GM21717 (cell line): ENCODE measurements at regions not wholly inside any gene's neighbourhood (a gene's known extent, or its start where the extent isn't known, plus 50 kb on each side); places are given as distances from the start of the nearest gene placed in this dataset.
"Not testable (repeated sequence)": the region's sequence is repeated elsewhere in the genome, so short reads cannot be mapped to it uniquely, and the experiment has no call there.

Experiments used
- ATAC-seq: cut with Tn5 transposase; IDR thresholded peaks from one replicate; pipeline ENCODE4 v1.9.1; 2021; ENCODE audit warnings: mild to moderate bottlenecking, moderate library complexity; ENCODE audit not compliant: unreplicated experiment

GRCh38 chr3:103937094-103937493 lies 1429.6 kb upstream of the ALCAM start:
- no peak for ATAC-seq

DNA sequence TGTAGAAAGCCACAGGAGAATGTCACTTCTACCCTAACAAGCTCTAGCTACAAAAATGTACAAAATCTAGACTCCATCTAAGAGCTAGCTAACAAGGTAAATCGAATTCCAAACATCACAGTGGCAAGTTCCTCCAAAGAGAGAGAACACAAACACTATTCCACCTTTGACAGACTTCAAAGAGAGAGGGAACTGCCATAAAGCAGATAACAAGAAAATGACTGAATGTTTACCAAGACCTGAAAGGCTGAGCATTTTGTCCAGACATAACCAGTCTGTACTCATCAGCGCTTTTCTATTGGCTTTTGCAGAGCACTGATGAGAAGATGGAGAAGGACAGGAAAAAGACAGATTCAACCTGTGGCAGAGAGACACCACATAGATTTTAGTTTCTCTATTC lies 1419.6 kb upstream of the ALCAM start:
- no peak for ATAC-seq

- ATAC-seq = no peak
These were observed 1417.0 kb upstream of the ALCAM start for GRCh38 chr3:103949693-103950092.

- no peak for ATAC-seq
These were observed 1416.0 kb upstream of the ALCAM start for GRCh38 chr3:103950676-103951075.

DNA sequence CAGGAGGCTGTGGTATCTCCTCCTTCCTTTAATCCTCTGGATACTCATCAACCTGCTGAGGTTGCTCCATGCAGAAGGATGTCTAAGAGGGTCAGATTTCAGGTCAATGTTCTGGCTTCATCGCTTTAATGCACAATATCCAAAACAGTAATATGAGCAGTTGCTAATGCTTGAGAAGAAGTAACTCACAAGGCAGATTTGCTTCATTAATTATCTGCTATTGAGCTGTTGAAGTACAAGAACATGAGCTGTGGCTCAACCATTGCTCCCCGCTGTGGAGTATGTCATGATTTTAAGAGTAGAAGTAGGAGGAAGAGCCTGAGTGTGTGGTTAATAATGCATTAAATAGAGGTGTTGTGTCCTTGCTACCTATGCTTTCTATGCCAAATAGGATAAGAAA lies 1412.9 kb upstream of the ALCAM start:
- no peak for ATAC-seq

DNA sequence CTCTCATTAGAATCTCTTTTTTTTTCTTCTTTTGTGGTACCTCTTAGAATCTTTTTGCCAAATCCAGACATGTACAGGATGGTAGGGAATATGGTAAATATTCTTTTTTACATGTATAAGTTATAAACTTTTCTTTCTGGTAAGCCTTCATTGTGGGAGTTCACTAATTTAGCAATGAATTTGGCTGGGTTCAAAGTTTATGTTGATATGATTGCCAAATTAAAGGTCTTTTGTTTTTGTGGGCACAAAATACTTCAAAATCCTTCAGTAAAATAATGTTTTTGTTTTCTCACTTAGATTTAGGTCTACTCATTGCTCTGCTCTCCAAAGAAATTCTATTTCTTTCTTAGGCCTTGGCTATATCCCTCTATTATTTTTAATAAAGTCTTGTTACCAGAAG lies 1405.9 kb upstream of the ALCAM start:
- ATAC-seq = no peak

DNA sequence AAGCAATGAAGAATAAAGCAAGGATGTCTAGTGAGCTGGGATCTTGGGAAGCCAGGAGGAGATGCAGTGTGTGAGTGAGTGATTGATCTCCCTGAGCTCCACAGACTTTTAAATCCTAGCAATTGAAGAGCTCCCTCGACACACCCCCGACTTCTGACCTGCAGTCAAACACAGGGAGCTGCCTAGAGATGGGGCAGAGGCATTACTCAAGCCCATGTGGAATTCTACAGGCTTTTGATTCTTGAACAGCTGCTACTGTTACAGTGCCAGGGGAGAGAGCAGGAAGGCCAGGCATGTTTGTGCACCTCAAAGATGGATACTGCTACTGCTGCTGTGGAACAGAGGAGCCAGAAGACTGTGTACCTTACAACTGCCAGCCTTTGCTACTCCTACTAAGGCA lies 1403.1 kb upstream of the ALCAM start:
- no peak for ATAC-seq

DNA sequence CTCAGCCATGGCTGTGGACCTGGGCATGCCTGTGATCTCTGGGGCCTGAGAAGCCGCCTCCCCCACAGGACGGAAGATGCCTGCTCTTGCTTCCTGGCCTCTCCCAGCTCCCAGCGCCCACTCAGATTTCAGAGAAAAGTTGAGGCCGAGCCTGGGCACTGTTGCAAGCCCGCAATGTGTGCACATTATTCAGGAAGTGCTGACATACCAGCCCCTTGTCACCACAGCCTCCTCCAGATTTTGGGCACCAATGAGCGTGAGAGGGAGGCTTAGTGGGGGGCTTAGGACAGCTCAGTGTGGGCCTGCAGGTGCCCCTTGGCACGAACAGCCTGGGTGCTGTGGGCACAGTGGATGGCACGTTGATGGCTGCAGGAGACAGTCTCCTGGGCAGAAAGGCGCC lies 1400.9 kb upstream of the ALCAM start:
- no peak for ATAC-seq

DNA sequence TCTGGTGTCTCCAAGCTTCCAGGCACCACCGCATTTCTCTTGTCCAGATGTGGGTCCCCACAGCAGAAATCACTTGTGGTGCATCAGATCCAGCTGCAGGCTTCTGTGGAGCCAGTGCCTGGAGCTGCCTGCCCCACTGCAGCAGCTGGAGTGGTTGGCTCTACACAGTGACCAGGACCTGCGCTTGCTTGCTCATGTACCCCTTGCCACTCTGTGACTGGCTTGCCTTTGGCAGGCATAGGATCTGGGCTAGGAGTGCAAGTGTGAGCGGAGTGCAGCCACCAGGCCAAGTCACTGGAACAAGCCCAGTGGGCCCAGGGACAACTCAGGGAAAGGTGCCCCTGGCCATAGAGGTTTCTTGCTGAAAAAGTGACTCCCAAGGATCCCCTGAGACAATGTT lies 1400.0 kb upstream of the ALCAM start:
- no peak for ATAC-seq

GRCh38 chr3:103968131-103968530 lies 1398.6 kb upstream of the ALCAM start:
- ATAC-seq = no peak

DNA sequence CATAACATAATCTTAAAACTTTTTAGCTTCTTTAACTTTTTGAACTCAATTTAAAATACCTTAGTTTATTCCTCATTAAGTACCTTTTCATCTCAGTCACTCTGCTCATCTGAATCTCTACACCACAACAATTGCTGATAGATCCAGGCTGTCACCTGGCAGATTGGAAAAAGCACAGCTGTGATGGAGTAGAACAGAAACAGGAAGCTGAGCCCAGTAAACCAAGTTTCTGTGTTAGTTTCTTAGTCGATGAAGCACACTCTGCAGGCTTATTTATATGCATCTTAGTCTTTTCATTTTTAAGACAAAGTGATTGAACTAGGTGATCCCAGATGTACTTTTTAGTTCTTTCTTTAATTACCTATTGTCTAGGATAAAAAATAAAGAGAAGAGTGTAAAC lies 1398.0 kb upstream of the ALCAM start:
- peak; percentile 83 for ATAC-seq

DNA sequence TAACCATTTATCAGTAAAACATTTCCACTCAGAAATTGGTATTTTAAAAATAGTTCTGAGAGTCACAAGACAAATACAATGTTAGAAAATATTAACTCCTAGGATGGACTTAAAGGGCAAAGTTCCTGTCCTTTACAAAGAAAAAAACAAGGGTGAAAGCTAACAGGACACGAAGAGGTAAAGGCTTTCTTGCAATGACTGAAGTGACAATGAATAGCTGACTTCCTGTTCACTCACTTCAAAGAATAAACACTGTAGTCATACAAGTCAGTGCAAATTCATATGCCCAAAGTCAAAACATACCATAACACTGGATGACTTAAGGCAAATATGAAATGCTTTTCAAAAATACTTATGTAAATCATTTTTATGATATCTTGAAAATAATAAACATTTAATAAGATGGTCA lies 1389.8 kb upstream of the ALCAM start:
- ATAC-seq = no peak

DNA sequence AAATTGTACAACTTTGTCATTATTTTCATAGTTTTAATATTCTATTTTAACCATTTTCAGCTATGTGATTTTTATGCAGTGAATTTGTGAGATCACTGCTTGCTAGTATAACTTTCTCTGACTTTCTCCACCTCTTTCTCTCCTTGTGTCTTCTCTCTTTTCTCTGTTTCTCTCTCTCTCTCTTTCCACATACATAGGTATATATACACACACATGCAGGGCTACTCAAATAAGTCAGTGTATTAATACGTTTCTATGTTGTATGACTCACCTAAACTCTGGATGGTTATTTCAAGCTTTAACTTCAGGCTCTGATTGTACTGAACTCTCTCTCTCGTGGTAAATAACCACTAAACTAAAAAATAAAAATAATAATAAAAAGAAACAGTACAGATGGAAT lies 1389.3 kb upstream of the ALCAM start:
- no peak for ATAC-seq

- no peak for ATAC-seq
These were observed 1375.1 kb upstream of the ALCAM start for GRCh38 chr3:103991461-103992115.

- no peak for ATAC-seq
These were observed 1374.2 kb upstream of the ALCAM start for GRCh38 chr3:103992469-103992868.

DNA sequence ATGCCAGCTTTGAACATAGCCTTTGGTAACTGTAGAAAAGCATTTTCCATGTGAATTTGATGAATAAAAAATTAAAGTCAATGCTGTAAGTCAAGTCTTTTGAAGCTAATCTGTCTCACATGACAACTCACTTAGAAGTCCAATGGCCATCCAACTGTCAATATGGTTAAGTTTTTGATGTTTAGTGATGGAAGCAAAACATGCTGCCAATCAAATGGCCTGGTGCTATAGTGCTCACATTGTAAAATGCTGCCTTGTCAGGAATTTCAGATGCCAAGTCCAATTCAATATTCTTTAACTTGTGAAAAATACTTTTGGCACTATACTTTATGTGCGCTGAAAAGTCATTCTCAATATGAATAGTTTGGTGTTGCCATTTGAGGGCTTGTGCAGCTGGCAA lies 1361.8 kb upstream of the ALCAM start:
- ATAC-seq = no peak

GRCh38 chr3:104005815-104006214 lies 1360.9 kb upstream of the ALCAM start:
- ATAC-seq = no peak

DNA sequence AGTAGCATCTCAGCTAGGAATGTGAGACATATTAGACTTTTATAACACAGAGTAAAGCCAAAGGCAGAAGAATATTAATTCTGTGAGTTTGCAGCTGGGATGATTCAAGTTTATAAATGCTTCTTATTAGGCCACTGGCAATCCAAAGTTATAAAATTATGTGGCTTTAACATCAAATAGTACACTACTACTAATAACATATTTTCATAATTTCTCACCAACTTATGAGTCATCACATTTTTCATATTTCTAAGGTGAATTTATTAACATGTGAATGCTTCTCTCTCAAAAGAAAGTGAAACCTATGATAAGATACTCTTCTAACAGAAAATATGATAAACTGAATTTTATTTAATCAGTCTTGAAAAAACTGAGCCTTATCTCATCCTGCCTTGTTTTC lies 1348.2 kb upstream of the ALCAM start:
- no peak for ATAC-seq

- ATAC-seq = no peak
These were observed 1335.1 kb upstream of the ALCAM start for GRCh38 chr3:104031598-104031997.

DNA sequence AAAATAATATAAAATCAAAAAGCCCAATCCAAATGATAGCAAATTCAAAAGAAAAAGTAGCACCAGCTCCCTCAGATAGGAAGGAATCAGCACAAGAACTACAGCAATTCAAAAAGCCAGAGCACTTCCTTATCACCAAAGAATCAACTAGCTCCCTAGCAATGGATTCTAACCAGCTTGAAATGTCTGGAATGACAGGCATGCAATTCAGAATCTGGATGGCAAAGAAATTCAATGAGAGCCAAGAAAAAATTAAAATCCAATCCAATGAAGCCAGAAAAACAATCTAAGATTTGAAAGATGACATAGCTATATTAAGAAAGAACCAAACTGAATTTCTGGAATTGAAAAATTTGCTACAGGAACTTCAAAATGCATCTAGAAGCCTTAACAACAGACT lies 1334.4 kb upstream of the ALCAM start:
- ATAC-seq = no peak

DNA sequence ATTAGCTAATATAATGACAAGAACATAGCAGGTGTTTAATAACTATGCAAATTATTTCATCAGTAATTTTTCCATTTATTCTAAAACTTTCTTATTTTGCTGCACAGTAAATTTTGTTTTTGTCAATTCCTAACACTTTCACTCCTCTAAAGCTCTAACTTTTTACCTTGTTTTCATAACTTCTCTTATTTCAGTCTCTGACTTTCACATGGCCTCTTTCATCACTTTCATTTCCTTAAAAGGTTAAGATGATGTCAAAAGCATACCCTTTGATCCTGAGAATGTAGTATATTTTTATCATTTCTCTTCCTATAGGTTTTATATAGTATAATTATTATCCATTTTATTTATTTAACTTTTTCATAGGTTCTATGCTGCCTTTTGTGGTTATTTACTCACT lies 1325.8 kb upstream of the ALCAM start:
- ATAC-seq = no peak

DNA sequence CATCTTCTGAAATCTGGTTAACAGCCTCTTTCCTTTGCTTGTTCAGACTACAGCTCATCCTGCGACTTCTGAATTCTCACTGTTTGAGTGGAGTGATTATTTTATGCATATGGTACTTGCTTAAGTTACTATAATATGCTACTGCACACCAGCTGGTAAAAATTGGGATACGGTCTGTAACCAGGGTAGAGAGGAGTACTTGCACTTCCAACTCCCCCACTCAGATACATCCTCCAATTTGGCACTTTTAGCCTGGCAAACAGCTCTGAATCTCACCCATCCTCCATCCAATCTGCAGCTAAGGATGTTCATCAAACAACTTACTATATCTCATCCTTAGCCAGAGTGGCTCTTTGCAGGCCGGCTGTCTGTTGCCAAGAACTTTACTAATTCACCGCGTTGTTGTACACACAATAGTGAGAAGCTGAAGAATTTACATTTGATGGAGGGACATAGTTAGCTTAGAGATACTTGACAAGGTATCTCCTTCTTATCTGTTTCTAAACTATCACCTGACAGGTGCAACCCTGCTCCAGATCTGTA lies 1323.6 kb upstream of the ALCAM start:
- ATAC-seq = not testable (repeated sequence)

- no peak for ATAC-seq
These were observed 1322.7 kb upstream of the ALCAM start for GRCh38 chr3:104044002-104044401.
